ENCODE measurements at regions not wholly inside any gene's neighbourhood (a gene's known extent, or its start where the extent isn't known, plus 50 kb on each side); places are given as distances from the start of the nearest gene placed in this dataset.

DNA sequence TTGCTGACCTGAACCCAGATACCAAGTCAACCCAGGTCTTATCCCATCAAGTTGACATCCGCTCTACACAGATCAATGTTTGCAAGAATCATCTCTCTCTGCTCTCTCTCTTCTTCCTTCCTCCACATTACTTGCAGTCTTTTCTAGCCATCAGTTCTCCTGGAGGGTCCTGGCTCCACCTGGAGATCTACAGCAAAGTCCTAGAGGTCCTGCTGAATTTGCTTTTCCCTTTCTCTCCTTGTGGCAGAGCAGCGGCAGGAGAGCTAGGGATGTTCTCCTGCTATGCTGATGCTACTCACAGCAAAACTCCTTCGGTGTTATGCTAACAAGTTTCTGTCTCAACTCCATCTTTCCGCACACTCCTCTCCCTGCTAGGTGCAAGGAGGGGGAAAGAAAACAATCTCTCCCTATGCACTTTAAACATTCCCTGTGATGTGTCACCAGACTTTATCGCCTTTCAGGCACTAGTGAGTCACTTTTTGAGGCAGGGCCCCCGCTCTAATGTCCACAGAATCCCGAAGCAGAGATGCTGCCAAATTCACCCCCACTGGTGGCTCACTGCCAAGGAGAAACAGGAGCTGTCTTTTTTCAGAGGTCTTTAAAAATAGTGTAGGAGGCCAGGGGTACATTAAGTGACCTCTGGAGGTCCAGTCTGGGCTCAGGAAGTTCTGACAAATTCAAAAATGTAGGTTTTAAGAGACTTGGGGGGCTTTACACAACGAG lies 62.6 kb downstream of the FAM50B start:
- no peak for TF ChIP-seq POLR2AphosphoS5 (IDR thresholded peaks at IDR 0.05; ENCODE audit: low read depth, low read length)
- TF ChIP-seq POLR2A (IDR thresholded peaks at IDR 0.05; ENCODE audit: low read depth, low read length): no peak

All from GM12892 (cell line).